Small intestine (tissue), 7 donors: ENCODE measurements at regions not wholly inside any gene's neighbourhood (a gene's known extent, or its start where the extent isn't known, plus 50 kb on each side); places are given as distances from the start of the nearest gene placed in this dataset.
"Not testable (repeated sequence)": the region's sequence is repeated elsewhere in the genome, so short reads cannot be mapped to it uniquely, and the experiment has no call there.

Experiments
- DNase-seq, 2 donors: peaks; one replicate each; pipeline versions ENCODE4 v3.0.0 to v3.0.0-alpha.2; 2013
- FAIRE-seq: peaks from 2 replicates; lab custom pipeline; 2012; peaks lifted over from hg19 to GRCh38; lab: Jason Lieb, UNC
- H3K27ac ChIP-seq, 3 donors: one replicate each; pipeline ENCODE4 v1.5.1; 2013; ENCODE audit warnings: low read length in 2 of 3, mild to moderate bottlenecking in 2 of 3, control low read depth in 1 of 3, inconsistent platforms in 1 of 3, low read depth in 1 of 3, moderate library complexity in 1 of 3
- H3K27me3 ChIP-seq, 3 donors: one replicate each; pipeline ENCODE4 v1.6.1; 2013; ENCODE audit warnings: low read length in 3 of 3, inconsistent platforms in 1 of 3; ENCODE audit not compliant: control insufficient read depth in 3 of 3, insufficient read depth in 3 of 3
- H3K36me3 ChIP-seq, 3 donors: one replicate each; pipeline ENCODE4 v1.6.1; 2013; ENCODE audit warnings: low read length in 3 of 3, inconsistent platforms in 1 of 3, low read depth in 1 of 3, mild to moderate bottlenecking in 1 of 3, moderate library complexity in 1 of 3; ENCODE audit not compliant: control insufficient read depth in 3 of 3, insufficient read depth in 2 of 3
- H3K4me1 ChIP-seq, 3 donors: one replicate each; pipeline ENCODE4 v1.6.1; 2013; ENCODE audit warnings: low read length in 2 of 3, inconsistent platforms in 1 of 3, low read depth in 1 of 3, mild to moderate bottlenecking in 1 of 3, moderate library complexity in 1 of 3; ENCODE audit not compliant: control insufficient read depth in 3 of 3, insufficient read depth in 2 of 3
- H3K4me3 ChIP-seq, 3 donors: one replicate each; pipeline ENCODE4 v1.5.1; 2013; ENCODE audit warnings: low read length in 3 of 3, control low read depth in 1 of 3, inconsistent platforms in 1 of 3, low read depth in 1 of 3, mild to moderate bottlenecking in 1 of 3, moderate library complexity in 1 of 3
- H3K9me3 ChIP-seq, 2 donors: one replicate each; pipeline ENCODE4 v1.6.1; 2013; ENCODE audit warnings: low read depth in 1 of 2, low read length in 1 of 2; ENCODE audit not compliant: control insufficient read depth in 2 of 2, insufficient read depth in 1 of 2
- WGBS, 3 donors: extraction: QIAGEN DNeasy Blood & Tissue Kit; methylation state at CpG; one replicate each; pipeline ENCODE4 v1.1.7; 2013; 5-methylcytosine and 5-hydroxymethylcytosine counted together
- donor health status: healthy with polysubstance abuse.
- donor health status: control.
- donor health status: control.
- donor health status: Bipolar disorder and iron deficiency.
- donor health status: healthy.

DNA sequence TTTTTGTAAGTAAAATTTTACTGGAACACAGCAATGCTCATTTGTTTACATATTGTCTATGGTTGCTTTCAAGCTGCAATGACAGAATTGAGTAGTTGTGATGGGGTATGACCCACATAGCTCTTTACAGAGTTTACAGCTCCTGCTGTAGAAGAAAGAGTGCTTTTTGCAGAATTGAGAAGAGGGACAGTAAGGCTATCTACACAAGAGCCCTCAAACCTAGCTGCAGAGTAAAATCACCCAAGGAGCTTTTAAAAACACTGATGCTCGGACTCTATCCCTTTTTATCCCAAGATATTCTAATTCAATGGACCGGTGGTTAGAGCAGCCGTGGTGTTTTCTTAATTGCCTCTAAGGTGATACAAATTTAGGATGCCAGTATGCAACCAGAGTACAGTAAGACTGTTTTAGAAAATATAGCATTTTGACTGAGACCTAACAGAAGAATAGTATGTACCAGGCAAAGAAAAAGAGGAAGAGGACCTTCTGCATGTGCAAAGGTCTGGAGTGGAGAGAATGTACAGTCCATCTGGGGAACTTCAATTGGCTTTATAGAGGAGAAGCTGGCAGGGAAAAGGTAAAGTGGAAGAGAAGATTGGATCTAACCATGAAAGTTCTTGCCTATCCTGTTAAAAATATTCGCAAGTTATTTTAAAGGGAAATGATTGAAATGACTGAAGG, 663.6 kb upstream of the CPEB2 start:
- 79 to 86% (median 83%) methylated on average over 4 of the region's 4 CpGs for WGBS, 3 donors
- Histone ChIP-seq H3K36me3 (no peaks in the 10 kb centered on the region), H3K27ac (no peak overlapping the region), H3K4me1 (no peaks in the 10 kb centered on the region), H3K27me3 (no peaks in the 10 kb centered on the region), H3K4me3 (no peak overlapping the region), H3K9me3 (no peaks in the 10 kb centered on the region)
- no peak for DNase-seq
- FAIRE-seq: no peak

DNA sequence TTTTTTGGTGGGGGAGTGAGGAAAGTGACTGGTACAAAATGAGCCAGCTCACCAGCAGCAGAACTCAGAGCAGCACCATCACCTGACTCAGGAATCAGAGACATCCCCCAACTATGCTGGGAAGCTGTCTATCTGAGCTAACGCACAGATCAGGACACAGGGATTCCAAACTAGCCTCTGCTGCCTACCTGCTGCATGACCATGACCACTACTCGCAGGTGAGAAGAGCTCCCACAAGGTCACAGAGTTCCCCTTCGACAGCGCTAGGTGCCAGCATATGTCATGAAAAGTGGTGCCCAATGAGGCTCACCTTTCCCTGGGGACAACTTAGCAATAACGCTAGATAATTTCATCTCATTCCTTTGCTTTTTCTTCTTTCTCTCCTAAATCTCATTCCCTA, 662.6 kb upstream of the CPEB2 start:
- DNase-seq (no peak), FAIRE-seq (no peak)
- H3K4me3 ChIP-seq: no peak overlapping the region
- no peaks in the 10 kb centered on the region for H3K36me3 ChIP-seq
- no peaks in the 10 kb centered on the region for H3K9me3 ChIP-seq
- WGBS, 3 donors: 84 to 89% (median 84%) methylated on average over 5 of the region's 5 CpGs
- H3K27ac ChIP-seq: no peak overlapping the region
- no peaks in the 10 kb centered on the region for H3K4me1 ChIP-seq
- H3K27me3 ChIP-seq: no peaks in the 10 kb centered on the region

DNA sequence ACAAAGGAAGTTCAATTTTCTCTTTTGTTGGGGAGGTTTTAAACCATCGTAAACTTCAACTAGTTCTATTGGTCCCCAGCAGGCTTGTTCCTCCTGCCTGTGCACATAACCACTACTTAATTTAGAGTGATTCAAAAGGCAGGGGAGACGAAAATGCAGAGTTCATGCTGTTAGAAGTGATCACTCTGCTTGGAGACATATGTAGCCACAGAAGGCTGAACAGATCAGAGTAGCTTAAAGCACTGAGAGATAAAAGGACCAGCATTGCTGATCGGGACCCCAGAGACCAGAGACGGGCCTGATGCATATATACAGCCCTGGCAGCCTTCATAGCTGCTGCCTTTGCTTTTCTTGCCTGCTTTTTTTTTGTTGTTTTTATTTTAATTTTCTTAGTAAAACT, 662.0 kb upstream of the CPEB2 start:
- Histone ChIP-seq H3K4me3 (no peak overlapping the region), H3K9me3 (no peaks in the 10 kb centered on the region), H3K27ac (no peak overlapping the region), H3K4me1 (no peaks in the 10 kb centered on the region), H3K36me3 (no peaks in the 10 kb centered on the region), H3K27me3 (no peaks in the 10 kb centered on the region)
- 52 to 86% (median 65%) methylated on average over 4 of the region's 4 CpGs for WGBS, 3 donors
- DNase-seq (no peak), FAIRE-seq (no peak)

DNA sequence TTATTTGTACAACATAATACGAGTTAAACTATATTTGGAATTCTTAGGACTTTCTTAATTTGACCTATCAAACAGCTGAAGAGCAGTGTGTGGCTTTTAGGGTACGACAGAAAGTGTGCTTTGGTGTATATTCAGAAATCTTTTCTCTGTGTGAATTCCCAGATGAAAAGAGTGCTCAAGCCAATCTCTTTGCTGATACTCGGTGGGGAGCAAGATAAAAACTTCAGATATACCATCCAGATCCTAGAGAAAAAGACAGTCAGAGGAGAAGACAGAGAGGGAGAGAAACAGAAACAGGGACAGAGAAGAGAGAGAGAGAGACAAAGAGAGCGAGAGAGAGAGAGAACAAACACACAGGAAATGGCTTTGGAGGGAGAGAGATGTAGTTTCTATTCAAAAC, 658.3 kb upstream of the CPEB2 start:
- no peak overlapping the region for H3K4me3 ChIP-seq
- no peaks in the 10 kb centered on the region for H3K9me3 ChIP-seq
- WGBS, 3 donors: 46 to 55% (median 47%) methylated on average over 4 of the region's 4 CpGs
- no peak overlapping the region for H3K27ac ChIP-seq
- no peak for FAIRE-seq
- H3K36me3 ChIP-seq: no peaks in the 10 kb centered on the region
- H3K4me1 ChIP-seq: no peaks in the 10 kb centered on the region
- no peaks in the 10 kb centered on the region for H3K27me3 ChIP-seq
- no peak for DNase-seq

DNA sequence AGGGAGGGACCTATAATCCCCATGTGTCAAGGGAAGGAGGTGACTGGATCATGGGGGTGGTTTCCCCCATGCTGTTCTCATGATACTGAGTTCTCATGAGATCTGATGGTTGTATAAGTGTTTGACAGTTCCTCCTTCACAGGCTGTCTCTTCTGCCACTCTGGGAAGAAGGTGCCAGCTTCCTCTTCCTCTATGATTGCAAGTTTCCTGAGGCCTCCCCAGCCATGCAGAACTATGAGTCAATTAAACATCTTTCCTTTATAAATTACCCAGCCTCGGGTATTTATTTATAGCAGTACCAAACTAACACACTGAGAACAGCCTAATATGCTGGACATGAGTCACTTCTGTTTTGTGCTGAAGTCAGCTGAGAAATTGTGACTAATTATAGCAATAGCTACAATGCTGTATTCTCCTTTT, 656.9 kb upstream of the CPEB2 start:
- FAIRE-seq (no peak), DNase-seq (no peak)
- no peak overlapping the region for H3K27ac ChIP-seq
- H3K4me3 ChIP-seq: no peak overlapping the region
- 20 to 35% (median 33%) methylated on average over 1 of the region's 1 CpG for WGBS, 3 donors
- H3K36me3 ChIP-seq: no peaks in the 10 kb centered on the region
- no peaks in the 10 kb centered on the region for H3K9me3 ChIP-seq
- no peaks in the 10 kb centered on the region for H3K4me1 ChIP-seq
- no peaks in the 10 kb centered on the region for H3K27me3 ChIP-seq

- FAIRE-seq (no peak), DNase-seq (no peak)
- no peaks in the 10 kb centered on the region for H3K36me3 ChIP-seq
- no peaks in the 10 kb centered on the region for H3K4me1 ChIP-seq
- H3K27ac ChIP-seq: no peak overlapping the region
- no peaks in the 10 kb centered on the region for H3K9me3 ChIP-seq
- 73 to 89% (median 74%) methylated on average over 7 of the region's 7 CpGs for WGBS, 3 donors
- H3K4me3 ChIP-seq: no peak overlapping the region
- H3K27me3 ChIP-seq: no peaks in the 10 kb centered on the region
Observed at GRCh38 chr4:14347526-14347925, 654.8 kb upstream of the CPEB2 start.

- H3K4me3 ChIP-seq: no peak overlapping the region
- DNase-seq (no peak), FAIRE-seq (no peak)
- no peaks in the 10 kb centered on the region for H3K9me3 ChIP-seq
- WGBS, 3 donors: 83 to 91% (median 91%) methylated on average over 2 of the region's 2 CpGs
- H3K36me3 ChIP-seq: no peaks in the 10 kb centered on the region
- H3K27ac ChIP-seq: no peak overlapping the region
- no peaks in the 10 kb centered on the region for H3K4me1 ChIP-seq
- no peaks in the 10 kb centered on the region for H3K27me3 ChIP-seq
Observed at GRCh38 chr4:14348506-14348905, 653.8 kb upstream of the CPEB2 start.

GRCh38 chr4:14358544-14359160, 643.6 kb upstream of the CPEB2 start:
- H3K4me1 ChIP-seq, FAIRE-seq, DNase-seq, H3K36me3 ChIP-seq, H3K4me3 ChIP-seq, H3K27ac ChIP-seq, H3K27me3 ChIP-seq, H3K9me3 ChIP-seq: not testable (repeated sequence)
- 96 to 98% (median 96%) methylated on average over 30 to 34 of the region's 34 CpGs for WGBS, 3 donors

DNA sequence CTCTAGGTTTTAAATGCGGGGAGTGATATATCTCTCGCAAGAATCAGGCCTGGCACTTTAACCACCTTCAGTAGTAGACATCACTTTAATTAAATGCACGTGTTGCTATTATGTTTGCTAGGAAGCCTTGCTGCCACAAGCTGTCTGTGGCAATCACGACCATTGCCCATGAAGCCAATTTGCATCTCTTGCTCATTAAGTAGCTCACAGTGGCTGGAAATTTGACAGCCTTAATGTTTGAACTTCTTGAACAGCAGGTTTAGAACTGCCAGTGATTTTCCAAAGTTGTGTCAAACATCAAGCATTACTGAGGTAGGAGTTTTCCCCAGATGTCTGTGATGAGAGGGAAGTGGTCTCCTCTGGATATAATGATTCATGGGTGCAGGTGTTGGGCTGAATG, 642.3 kb upstream of the CPEB2 start:
- FAIRE-seq (no peak), DNase-seq (no peak)
- no peaks in the 10 kb centered on the region for H3K27me3 ChIP-seq
- WGBS, 3 donors: 83 to 94% (median 87%) methylated on average over 4 of the region's 4 CpGs
- H3K4me3 ChIP-seq: no peak overlapping the region
- no peaks in the 10 kb centered on the region for H3K9me3 ChIP-seq
- H3K4me1 ChIP-seq: no peaks in the 10 kb centered on the region
- H3K36me3 ChIP-seq: no peaks in the 10 kb centered on the region
- H3K27ac ChIP-seq: no peak overlapping the region
